ENCODE measurements at regions not wholly inside any gene's neighbourhood (a gene's known extent, or its start where the extent isn't known, plus 50 kb on each side); places are given as distances from the start of the nearest gene placed in this dataset.

GRCh38 chr2:16587601-16588000, 78.0 kb downstream of the CYRIA start:
- H3K4me1 ChIP-seq (ENCODE audit: control insufficient read depth, insufficient read depth, low read length), result no peaks in the 10 kb centered on the region
- no peaks in the 10 kb centered on the region for H3K79me1 ChIP-seq (ENCODE audit: low read depth in 1 of 2, low read length in 2 of 2)
- BruUV-seq (replicated peaks), result no TSS peak
- no peaks in the 10 kb centered on the region for H4K20me1 ChIP-seq (ENCODE audit: insufficient read depth, low read length)
- no peak overlapping the region for H3K23ac ChIP-seq (ENCODE audit: low read depth, low read length)
- no peaks in the 10 kb centered on the region for H3K9me3 ChIP-seq (ENCODE audit: control insufficient read depth, insufficient read depth, low read length)
- no peaks in the 10 kb centered on the region for H3K36me3 ChIP-seq (ENCODE audit: control insufficient read depth, insufficient read depth, low read length)
- H2AK9ac ChIP-seq (replicated peaks; ENCODE audit: low read depth, low read length, poor library complexity), result no peak overlapping the region
- TF ChIP-seq RFX5 (IDR thresholded peaks at IDR 0.05; ENCODE audit: low read depth, low read length) (no peak), RCOR1 (IDR thresholded peaks at IDR 0.05; ENCODE audit: insufficient replicate concordance, low read length) (no peak), CEBPB (IDR thresholded peaks at IDR 0.05; ENCODE audit: low read depth, low read length) (no peak), MAZ (IDR thresholded peaks at IDR 0.05; ENCODE audit: borderline replicate concordance, low read depth, low read length) (no peak), ELK1 (IDR thresholded peaks at IDR 0.05; ENCODE audit: borderline replicate concordance, low read depth, low read length) (no peak), SMC3 (IDR thresholded peaks at IDR 0.05; ENCODE audit: low read depth, low read length) (no peak), MAFK (IDR thresholded peaks at IDR 0.05; ENCODE audit: low read depth, low read length) (no peak), NFE2L2 (IDR thresholded peaks at IDR 0.05; ENCODE audit: low read depth, low read length) (no peak), CTCF (conservative IDR thresholded peaks at IDR 0.05; ENCODE audit: low read depth, low read length) (no peak), POLR2A (IDR thresholded peaks at IDR 0.05; ENCODE audit: low read depth, low read length) (no peak), CHD1 (IDR thresholded peaks at IDR 0.05; ENCODE audit: low read depth, low read length) (no peak), RAD21 (IDR thresholded peaks at IDR 0.05; ENCODE audit: low read length) (no peak)
- no peak overlapping the region for H2BK120ac ChIP-seq (ENCODE audit: low read depth, low read length)
- no peak overlapping the region for H3K18ac ChIP-seq (ENCODE audit: low read depth, low read length)
- H3K27ac ChIP-seq (ENCODE audit: insufficient read depth, low read length), result no peak overlapping the region
- H3K56ac ChIP-seq (ENCODE audit: extremely low read depth, insufficient read depth, low read length), result no peak overlapping the region
- no peak overlapping the region for H2BK20ac ChIP-seq (ENCODE audit: low read depth, low read length)
- H2AK5ac ChIP-seq (ENCODE audit: low read depth, low read length), result no peak overlapping the region
- in situ Hi-C loops (cut with MboI; ENCODE audit: low sequenced_read_pairs) (no loop called here), dilution Hi-C loops (cut with HindIII; ENCODE audit: low sequenced_read_pairs, unreplicated experiment) (no loop called here), intact Hi-C loops (cut with micrococcal nuclease) (no loop called here)
- DNase-seq (no peak), ATAC-seq (ENCODE audit: low read depth) (no peak)
- no peak overlapping the region for H3K9ac ChIP-seq (ENCODE audit: low read depth, low read length)
- H2AFZ ChIP-seq (replicated peaks; ENCODE audit: low read length, poor library complexity), result no peak overlapping the region
- no peak overlapping the region for H4K91ac ChIP-seq (ENCODE audit: insufficient read depth, low read depth, low read length)
- no peak overlapping the region for H4K8ac ChIP-seq (ENCODE audit: low read depth in 2 of 2, low read length in 2 of 2)
- CTCF ChIA-PET, result no interaction called here
- H3K4ac ChIP-seq (ENCODE audit: low read depth, low read length), result no peak overlapping the region
- H4K5ac ChIP-seq (ENCODE audit: low read depth, low read length), result no peak overlapping the region
- no peaks in the 10 kb centered on the region for H3K9me1 ChIP-seq (ENCODE audit: insufficient read depth, low read length)
- no peak overlapping the region for H3K14ac ChIP-seq (replicated peaks; ENCODE audit: low read depth, low read length)
- POLR2A ChIA-PET (ENCODE audit: unreplicated experiment), result no interaction called here
- no peaks in the 10 kb centered on the region for H3K27me3 ChIP-seq (ENCODE audit: control insufficient read depth, insufficient read depth, low read length)
- no CpG with 5 or more reads among the region's 4 CpGs for WGBS, 2 experiments (ENCODE audit: extremely low coverage in 2 of 2, insufficient read length in 1 of 2)
- no peak overlapping the region for H2BK15ac ChIP-seq (ENCODE audit: low read depth, low read length)
- H3K4me2 ChIP-seq (ENCODE audit: low read depth, low read length), result no peak overlapping the region
- no peak overlapping the region for H3K4me3 ChIP-seq (ENCODE audit: insufficient read depth, low read depth, low read length)
- no peak overlapping the region for H2BK5ac ChIP-seq (ENCODE audit: low read depth, low read length, poor library complexity, severe bottlenecking)

All from IMR-90 (cell line).